ENCODE measurements at regions not wholly inside any gene's neighbourhood (a gene's known extent, or its start where the extent isn't known, plus 50 kb on each side); places are given as distances from the start of the nearest gene placed in this dataset.

GRCh38 chr9:726005-726404, 115.5 kb upstream of the DMRT1 start:
- TF ChIP-seq ZNF384 (IDR thresholded peaks at IDR 0.05) (no peak), SUZ12 (IDR thresholded peaks at IDR 0.05) (no peak), FOXK2 (IDR thresholded peaks at IDR 0.05) (no peak), TARDBP (IDR thresholded peaks at IDR 0.05) (no peak), HDGF (IDR thresholded peaks at IDR 0.05; ENCODE audit: borderline replicate concordance) (no peak), SP1 (IDR thresholded peaks at IDR 0.05) (no peak), FOXM1 (IDR thresholded peaks at IDR 0.05; ENCODE audit: borderline replicate concordance) (no peak), FOXA1 (IDR thresholded peaks at IDR 0.05) (no peak), BHLHE40 (IDR thresholded peaks at IDR 0.05; ENCODE audit: borderline replicate concordance) (no peak)

All from HEK293T (cell line).